ENCODE measurements at regions not wholly inside any gene's neighbourhood (a gene's known extent, or its start where the extent isn't known, plus 50 kb on each side); places are given as distances from the start of the nearest gene placed in this dataset.

- H3K27me3 Mint-ChIP-seq = peaks cover 50% of the 10 kb centered on the region
- DNase-seq (peak in 1 of 14 experiments; percentile 7), ATAC-seq (ENCODE audit: poor library complexity) (no peak)
- Histone ChIP-seq H3K27me3 (ENCODE audit: control insufficient read depth in 1 of 2, insufficient read depth in 2 of 2, low read length in 2 of 2) (peaks cover 0 to 11% of the 10 kb centered on the region in 2 experiments), H3K36me3 (ENCODE audit: insufficient read depth, low read length) (no peaks in the 10 kb centered on the region), H3K4me3 (ENCODE audit: low read length) (no peak overlapping the region), H3K4me1 (ENCODE audit: insufficient read depth, low read length) (peaks cover 12% of the 10 kb centered on the region), H3K9me3 (ENCODE audit: control insufficient read depth in 1 of 2, insufficient read depth in 1 of 2, low read length in 2 of 2) (peaks cover 0 to 12% of the 10 kb centered on the region in 2 experiments), H3K27ac (ENCODE audit: low read depth in 1 of 2, low read length in 2 of 2) (no peak overlapping the region)
- no peaks in the 10 kb centered on the region for H3K36me3 Mint-ChIP-seq (ENCODE audit: low read depth)
- no peaks in the 10 kb centered on the region for H3K9me3 Mint-ChIP-seq
- intact Hi-C loops (cut with DNase I, micrococcal nuclease) = loop anchor here in 1 of 2 experiments (5.0 kb wide), 1 partner anchor 961 kb away; no protein-coding TSS in a partner anchor
- no peak overlapping the region for H3K4me3 Mint-ChIP-seq
- TF ChIP-seq CTCF (IDR thresholded peaks at IDR 0.05) = no peak
- H3K4me1 Mint-ChIP-seq (ENCODE audit: low read depth) = peaks cover 6% of the 10 kb centered on the region
- CTCF ChIA-PET = interaction anchor here (1.2 kb wide), 1 partner anchor 10 kb away, joined by 3 read pairs; no protein-coding TSS in a partner anchor
- POLR2A ChIA-PET = no interaction called here
- no peak overlapping the region for H3K27ac Mint-ChIP-seq
Observed at GRCh38 chr11:15651033-15651432, 536.3 kb downstream of the INSC start.

GRCh38 chr11:15651816-15652215 lies 537.1 kb downstream of the INSC start:
- intact Hi-C loops (cut with DNase I, micrococcal nuclease) = loop anchor here in 1 of 2 experiments (5.0 kb wide), 1 partner anchor 960 kb away; no protein-coding TSS in a partner anchor
- no peak overlapping the region for H3K4me3 ChIP-seq (ENCODE audit: low read length)
- H3K36me3 Mint-ChIP-seq (ENCODE audit: low read depth) = no peaks in the 10 kb centered on the region
- DNase-seq = no peak
- H3K27me3 Mint-ChIP-seq = peaks cover 47% of the 10 kb centered on the region
- H3K27ac Mint-ChIP-seq = no peak overlapping the region
- ChIA-PET CTCF (interaction anchor here (1.2 kb wide), 1 partner anchor 10 kb away, joined by 3 read pairs; no protein-coding TSS in a partner anchor), POLR2A (no interaction called here)
- no peaks in the 10 kb centered on the region for H3K36me3 ChIP-seq (ENCODE audit: insufficient read depth, low read length)
- H3K27me3 ChIP-seq (ENCODE audit: control insufficient read depth in 1 of 2, insufficient read depth in 2 of 2, low read length in 2 of 2) = peaks cover 0 to 11% of the 10 kb centered on the region in 2 experiments
- H3K27ac ChIP-seq (ENCODE audit: low read depth in 1 of 2, low read length in 2 of 2) = no peak overlapping the region
- ATAC-seq (ENCODE audit: poor library complexity) = no peak
- H3K4me1 Mint-ChIP-seq (ENCODE audit: low read depth) = peaks cover 6% of the 10 kb centered on the region
- H3K4me1 ChIP-seq (ENCODE audit: insufficient read depth, low read length) = peaks cover 12% of the 10 kb centered on the region
- TF ChIP-seq CTCF (IDR thresholded peaks at IDR 0.05) = no peak
- H3K9me3 Mint-ChIP-seq = no peaks in the 10 kb centered on the region
- H3K9me3 ChIP-seq (ENCODE audit: control insufficient read depth in 1 of 2, insufficient read depth in 1 of 2, low read length in 2 of 2) = peaks cover 0 to 12% of the 10 kb centered on the region in 2 experiments
- no peak overlapping the region for H3K4me3 Mint-ChIP-seq

GRCh38 chr11:15653191-15653710 lies 538.5 kb downstream of the INSC start:
- DNase-seq (no peak), ATAC-seq (ENCODE audit: poor library complexity) (no peak)
- Histone ChIP-seq H3K4me3 (ENCODE audit: low read length) (no peak overlapping the region), H3K9me3 (ENCODE audit: control insufficient read depth in 1 of 2, insufficient read depth in 1 of 2, low read length in 2 of 2) (peaks cover 0 to 12% of the 10 kb centered on the region in 2 experiments), H3K27ac (ENCODE audit: low read depth in 1 of 2, low read length in 2 of 2) (no peak overlapping the region), H3K36me3 (ENCODE audit: insufficient read depth, low read length) (no peaks in the 10 kb centered on the region), H3K4me1 (ENCODE audit: insufficient read depth, low read length) (peaks cover 12% of the 10 kb centered on the region), H3K27me3 (ENCODE audit: control insufficient read depth in 1 of 2, insufficient read depth in 2 of 2, low read length in 2 of 2) (peaks cover 0 to 11% of the 10 kb centered on the region in 2 experiments)
- intact Hi-C loops (cut with DNase I, micrococcal nuclease) = loop anchor here in 1 of 2 experiments (5.0 kb wide), 1 partner anchor 959 kb away; no protein-coding TSS in a partner anchor
- Mint-ChIP-seq H3K4me1 (ENCODE audit: low read depth) (peaks cover 6% of the 10 kb centered on the region), H3K27me3 (peaks cover 42% of the 10 kb centered on the region), H3K27ac (no peak overlapping the region), H3K36me3 (ENCODE audit: low read depth) (no peaks in the 10 kb centered on the region), H3K4me3 (no peak overlapping the region), H3K9me3 (no peaks in the 10 kb centered on the region)
- no peak for TF ChIP-seq CTCF (IDR thresholded peaks at IDR 0.05)
- ChIA-PET CTCF (no interaction called here), POLR2A (no interaction called here)
